ENCODE measurements at regions not wholly inside any gene's neighbourhood (a gene's known extent, or its start where the extent isn't known, plus 50 kb on each side); places are given as distances from the start of the nearest gene placed in this dataset.

GRCh38 chr10:3672220-3672619 is 112.8 kb downstream of the KLF6 start:
- ChIA-PET CTCF (interaction anchor here (1.3 kb wide), 1 partner anchor 25 kb away, joined by 3 read pairs; no protein-coding TSS in a partner anchor), POLR2A (no interaction called here)
- Mint-ChIP-seq H3K27me3 (peaks cover 6% of the 10 kb centered on the region), H3K27ac (no peak overlapping the region), H3K9me3 (ENCODE audit: insufficient read depth) (no peaks in the 10 kb centered on the region), H3K4me3 (no peak overlapping the region), H3K4me1 (peaks cover 18% of the 10 kb centered on the region)
- Histone ChIP-seq H3K9me3 (ENCODE audit: control extremely low read depth in 1 of 3, control insufficient read depth in 2 of 3, insufficient read depth in 1 of 3, low read length in 2 of 3) (no peaks in the 10 kb centered on the region), H3K27ac (ENCODE audit: low read length in 2 of 2) (no peak overlapping the region), H3K36me3 (replicated peaks in 1 of 2; ENCODE audit: control extremely low read depth in 1 of 2, control insufficient read depth in 1 of 2, extremely low read depth in 1 of 2, insufficient read depth in 2 of 2, low read length in 1 of 2) (no peaks in the 10 kb centered on the region), H3K4me1 (ENCODE audit: control insufficient read depth in 2 of 2, insufficient read depth in 2 of 2, low read length in 2 of 2) (peaks cover 6 to 17% of the 10 kb centered on the region in 2 donors), H3K4me2 (replicated peaks; ENCODE audit: low read depth, low read length, poor library complexity, severe bottlenecking) (no peak overlapping the region), H4K20me1 (ENCODE audit: control insufficient read depth, insufficient read depth, low read length, poor library complexity, severe bottlenecking) (no peaks in the 10 kb centered on the region), H3K4me3 (ENCODE audit: control extremely low read depth in 1 of 5, extremely low read depth in 1 of 5, insufficient read depth in 1 of 5, low read depth in 2 of 5, low read length in 4 of 5) (no peak overlapping the region), H2AFZ (ENCODE audit: insufficient read depth, low read depth, low read length, poor library complexity, severe bottlenecking) (no peak overlapping the region), H3K79me2 (ENCODE audit: control insufficient read depth, insufficient read depth, low read length) (no peaks in the 10 kb centered on the region), H3K9ac (ENCODE audit: low read length) (no peak overlapping the region), H3K27me3 (replicated peaks in 1 of 4; ENCODE audit: control extremely low read depth in 1 of 4, control insufficient read depth in 3 of 4, insufficient read depth in 4 of 4, low read length in 3 of 4) (peaks cover 0 to 8% (median 0%) of the 10 kb centered on the region in 4 experiments)
- TF ChIP-seq EZH2 (IDR thresholded peaks at IDR 0.05; ENCODE audit: borderline replicate concordance, insufficient read depth, low read depth, low read length, poor library complexity, severe bottlenecking) (no peak), CTCF (IDR thresholded peaks at IDR 0.05) (no peak)
- ATAC-seq (ENCODE audit: low read depth), result no peak
- 100% methylated on average over 5 of the region's 5 CpGs for WGBS (ENCODE audit: insufficient coverage)
- intact Hi-C loops (cut with micrococcal nuclease), result no loop called here
- DNase-seq, result no peak

GRCh38 chr10:3671386-3671955 is 113.5 kb downstream of the KLF6 start:
- Mint-ChIP-seq H3K4me3 (no peak overlapping the region), H3K27me3 (peaks cover 10% of the 10 kb centered on the region), H3K9me3 (ENCODE audit: insufficient read depth) (no peaks in the 10 kb centered on the region), H3K27ac (no peak overlapping the region), H3K4me1 (peaks cover 19% of the 10 kb centered on the region)
- TF ChIP-seq CTCF (IDR thresholded peaks at IDR 0.05) (no peak), EZH2 (IDR thresholded peaks at IDR 0.05; ENCODE audit: borderline replicate concordance, insufficient read depth, low read depth, low read length, poor library complexity, severe bottlenecking) (no peak)
- no peaks in the 10 kb centered on the region for H4K20me1 ChIP-seq (ENCODE audit: control insufficient read depth, insufficient read depth, low read length, poor library complexity, severe bottlenecking)
- H3K9ac ChIP-seq (ENCODE audit: low read length), result no peak overlapping the region
- no peak for ATAC-seq (ENCODE audit: low read depth)
- no peaks in the 10 kb centered on the region for H3K79me2 ChIP-seq (ENCODE audit: control insufficient read depth, insufficient read depth, low read length)
- H3K27me3 ChIP-seq (replicated peaks in 1 of 4; ENCODE audit: control extremely low read depth in 1 of 4, control insufficient read depth in 3 of 4, insufficient read depth in 4 of 4, low read length in 3 of 4), result peaks cover 0 to 8% (median 0%) of the 10 kb centered on the region in 4 experiments
- ChIA-PET POLR2A (no interaction called here), CTCF (no interaction called here)
- no peaks in the 10 kb centered on the region for H3K9me3 ChIP-seq (ENCODE audit: control extremely low read depth in 1 of 3, control insufficient read depth in 2 of 3, insufficient read depth in 1 of 3, low read length in 2 of 3)
- no peak overlapping the region for H3K4me3 ChIP-seq (ENCODE audit: control extremely low read depth in 1 of 5, extremely low read depth in 1 of 5, insufficient read depth in 1 of 5, low read depth in 2 of 5, low read length in 4 of 5)
- no peak overlapping the region for H3K4me2 ChIP-seq (replicated peaks; ENCODE audit: low read depth, low read length, poor library complexity, severe bottlenecking)
- peaks cover 13 to 22% of the 10 kb centered on the region in 2 donors for H3K4me1 ChIP-seq (ENCODE audit: control insufficient read depth in 2 of 2, insufficient read depth in 2 of 2, low read length in 2 of 2)
- no peak overlapping the region for H3K27ac ChIP-seq (ENCODE audit: low read length in 2 of 2)
- 95% methylated on average over 11 of the region's 13 CpGs for WGBS (ENCODE audit: insufficient coverage)
- H2AFZ ChIP-seq (ENCODE audit: insufficient read depth, low read depth, low read length, poor library complexity, severe bottlenecking), result no peak overlapping the region
- DNase-seq, result no peak
- intact Hi-C loops (cut with micrococcal nuclease), result no loop called here
- H3K36me3 ChIP-seq (replicated peaks in 1 of 2; ENCODE audit: control extremely low read depth in 1 of 2, control insufficient read depth in 1 of 2, extremely low read depth in 1 of 2, insufficient read depth in 2 of 2, low read length in 1 of 2), result no peaks in the 10 kb centered on the region

Data from B cell (primary cell).